GM12874 (cell line): ENCODE measurements at regions not wholly inside any gene's neighbourhood (a gene's known extent, or its start where the extent isn't known, plus 50 kb on each side); places are given as distances from the start of the nearest gene placed in this dataset.

Experiments used
- TF ChIP-seq, protein P1 (sequence below): IDR thresholded peaks from 2 replicates; pipeline ENCODE4 v1.5.1; 2011; ENCODE audit warnings: low read depth, mild to moderate bottlenecking, control low read depth, low read length, moderate library complexity; ENCODE audit not compliant: insufficient read depth

DNA sequence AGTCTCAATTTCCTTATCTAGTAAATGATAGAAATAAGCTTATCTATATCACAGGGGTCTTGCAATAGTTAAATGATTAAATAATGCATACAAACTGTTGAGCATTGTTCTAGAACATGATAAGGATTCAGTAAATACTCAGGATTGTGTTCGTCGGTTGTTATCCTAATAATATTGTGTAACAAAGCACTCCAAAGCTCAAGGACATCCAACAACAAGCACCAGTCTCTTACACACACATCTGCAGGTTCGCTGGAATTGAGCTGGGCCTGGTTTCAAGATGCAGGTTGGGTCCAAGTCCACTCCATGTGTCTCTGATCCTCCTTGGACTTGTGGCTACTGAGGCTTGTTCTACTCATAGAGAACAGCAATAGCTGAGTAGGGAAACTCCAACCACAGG is 74.1 kb upstream of the MC3R start:
- TF ChIP-seq, protein P1, sequence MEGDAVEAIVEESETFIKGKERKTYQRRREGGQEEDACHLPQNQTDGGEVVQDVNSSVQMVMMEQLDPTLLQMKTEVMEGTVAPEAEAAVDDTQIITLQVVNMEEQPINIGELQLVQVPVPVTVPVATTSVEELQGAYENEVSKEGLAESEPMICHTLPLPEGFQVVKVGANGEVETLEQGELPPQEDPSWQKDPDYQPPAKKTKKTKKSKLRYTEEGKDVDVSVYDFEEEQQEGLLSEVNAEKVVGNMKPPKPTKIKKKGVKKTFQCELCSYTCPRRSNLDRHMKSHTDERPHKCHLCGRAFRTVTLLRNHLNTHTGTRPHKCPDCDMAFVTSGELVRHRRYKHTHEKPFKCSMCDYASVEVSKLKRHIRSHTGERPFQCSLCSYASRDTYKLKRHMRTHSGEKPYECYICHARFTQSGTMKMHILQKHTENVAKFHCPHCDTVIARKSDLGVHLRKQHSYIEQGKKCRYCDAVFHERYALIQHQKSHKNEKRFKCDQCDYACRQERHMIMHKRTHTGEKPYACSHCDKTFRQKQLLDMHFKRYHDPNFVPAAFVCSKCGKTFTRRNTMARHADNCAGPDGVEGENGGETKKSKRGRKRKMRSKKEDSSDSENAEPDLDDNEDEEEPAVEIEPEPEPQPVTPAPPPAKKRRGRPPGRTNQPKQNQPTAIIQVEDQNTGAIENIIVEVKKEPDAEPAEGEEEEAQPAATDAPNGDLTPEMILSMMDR = no peak

DNA sequence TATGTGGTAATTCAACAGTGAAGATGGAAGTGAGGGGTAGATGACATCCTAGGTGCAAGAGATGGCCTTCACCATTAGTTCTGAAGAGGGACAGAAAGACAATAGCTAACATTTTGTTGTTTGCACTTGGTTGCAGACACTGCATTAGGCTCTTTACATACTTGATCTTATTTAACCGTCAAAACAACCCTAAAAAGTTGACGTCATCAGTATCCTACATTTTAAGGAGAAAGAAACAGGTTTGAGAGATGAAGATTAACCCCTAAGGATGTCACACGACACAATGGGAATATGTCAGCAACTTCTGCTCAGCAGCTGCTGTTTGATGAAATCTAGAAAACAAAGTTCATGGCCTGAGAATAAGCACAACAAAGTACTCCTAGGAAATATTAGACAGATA is 72.6 kb upstream of the MC3R start:
- TF ChIP-seq, protein P1 = no peak

DNA sequence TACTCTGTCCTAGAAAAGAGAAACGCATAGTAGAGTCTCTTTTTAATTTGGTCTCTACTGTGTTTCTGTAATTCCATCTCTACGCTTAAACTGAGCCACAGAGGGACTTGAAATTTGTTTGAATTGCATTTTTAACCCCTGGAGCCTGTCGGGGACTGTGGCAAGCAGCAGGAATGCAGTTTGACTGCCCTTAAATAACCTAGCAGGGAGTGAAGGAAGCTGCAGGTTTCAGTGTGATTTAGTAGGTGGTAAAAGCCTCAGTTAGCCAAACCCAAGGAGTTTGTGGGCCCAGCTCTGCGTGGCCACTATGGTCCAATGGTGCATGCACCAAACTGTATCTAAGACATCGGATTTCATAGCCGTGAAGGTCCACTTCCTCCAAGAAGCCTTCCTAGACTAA is 70.3 kb upstream of the MC3R start:
- TF ChIP-seq, protein P1 = no peak

DNA sequence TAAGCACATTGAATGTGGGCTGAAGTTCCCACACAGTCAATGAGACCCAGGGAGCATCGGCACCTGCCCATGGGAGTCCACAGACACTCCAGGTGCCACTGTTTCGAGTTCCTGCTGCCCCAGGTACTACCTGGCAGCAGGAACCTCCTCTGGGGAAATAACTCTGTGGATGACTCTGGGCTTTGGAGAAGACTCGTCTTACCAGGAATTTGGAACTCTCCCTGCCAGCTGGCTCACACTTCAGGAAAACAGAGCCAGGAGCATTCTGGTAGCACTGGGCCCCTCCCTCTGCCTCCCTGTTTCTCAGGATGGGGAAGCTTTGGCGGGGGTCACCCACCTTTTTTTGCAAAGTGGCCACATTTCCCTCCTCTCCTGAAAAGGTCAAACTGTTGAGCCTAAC is 69.5 kb upstream of the MC3R start:
- TF ChIP-seq, protein P1 = no peak

DNA sequence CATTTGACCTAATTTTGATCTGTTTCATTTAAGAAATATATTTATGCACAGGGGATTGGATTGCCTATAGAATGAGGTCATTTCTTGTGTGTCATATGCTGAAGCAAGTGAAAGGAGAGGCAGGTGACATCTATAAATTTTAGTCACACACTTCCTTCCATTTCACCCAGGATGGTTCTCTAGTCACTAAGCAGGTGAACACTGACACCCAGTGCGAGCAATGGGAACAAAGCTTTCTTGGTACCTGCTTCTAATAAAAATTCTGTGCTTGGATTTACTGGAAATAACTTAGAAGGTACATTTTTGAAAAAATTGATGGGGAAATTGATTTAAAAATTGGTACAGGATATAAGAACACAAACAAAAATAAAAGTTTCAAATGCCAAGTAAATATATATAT is 66.9 kb upstream of the MC3R start:
- TF ChIP-seq, protein P1 = no peak

DNA sequence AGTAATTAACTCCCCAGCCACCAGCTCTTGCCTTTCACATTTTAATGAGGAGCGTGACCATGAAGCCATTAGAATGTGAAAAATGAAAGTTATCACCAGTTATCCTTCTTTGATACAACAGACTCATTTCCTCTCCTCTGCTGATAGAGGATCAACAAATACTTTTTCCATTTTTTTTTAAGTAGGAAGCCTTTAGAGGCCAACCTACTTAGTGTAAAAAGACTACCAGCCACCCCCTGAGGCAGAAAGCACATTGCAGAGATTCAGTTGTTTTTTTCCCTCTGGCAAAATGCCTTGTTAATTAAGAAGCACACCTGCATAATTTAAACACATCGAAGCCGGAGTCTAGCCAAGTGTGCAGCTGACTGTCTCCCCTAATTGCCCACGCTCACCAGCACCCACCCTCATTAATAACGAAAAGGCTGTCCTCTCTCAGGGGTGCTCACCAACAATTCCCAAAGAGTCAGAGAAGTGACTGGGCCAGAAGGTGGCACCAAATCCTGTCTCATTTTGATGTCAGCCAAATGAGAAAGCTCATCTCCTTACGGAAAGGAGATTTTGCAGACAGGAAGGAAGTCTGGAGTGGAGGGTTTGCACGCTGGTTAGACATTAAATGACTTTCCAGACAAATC is 60.9 kb upstream of the MC3R start:
- TF ChIP-seq, protein P1 = no peak

DNA sequence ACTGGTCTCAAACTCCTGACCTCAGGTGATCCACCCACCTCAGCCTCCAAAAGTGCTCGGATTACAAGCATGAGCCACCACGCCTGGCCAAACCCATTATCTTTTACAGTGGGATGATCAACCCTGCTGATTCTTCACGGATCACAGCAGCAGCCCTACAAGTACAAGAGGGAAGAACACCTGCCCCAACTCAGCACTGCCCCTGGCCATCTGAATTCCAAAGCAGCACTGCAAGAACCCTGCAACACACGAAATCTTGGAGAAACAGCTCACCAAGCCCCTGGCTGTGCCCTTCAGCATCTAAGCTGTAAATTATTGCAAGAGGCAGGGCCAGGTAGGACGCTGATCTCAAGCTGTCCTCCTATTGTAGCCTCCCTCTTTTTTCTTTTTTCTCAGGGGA is 54.5 kb upstream of the MC3R start:
- TF ChIP-seq, protein P1 = no peak
